ENCODE measurements at regions not wholly inside any gene's neighbourhood (a gene's known extent, or its start where the extent isn't known, plus 50 kb on each side); places are given as distances from the start of the nearest gene placed in this dataset.

GRCh38 chr11:69546735-69547370 is 65.4 kb downstream of the LINC01488 start:
- Histone ChIP-seq H2BK120ac (ENCODE audit: low read depth, low read length, poor library complexity, severe bottlenecking) (no peak overlapping the region), H2AFZ (ENCODE audit: low read length) (no peak overlapping the region), H3K4me1 (ENCODE audit: insufficient read depth, low read length) (no peaks in the 10 kb centered on the region), H3K23me2 (ENCODE audit: insufficient read length, low read depth, low read length, poor library complexity, severe bottlenecking) (no peaks in the 10 kb centered on the region), H3K9me3 (ENCODE audit: control insufficient read depth, low read depth, low read length) (no peaks in the 10 kb centered on the region), H3K79me1 (ENCODE audit: insufficient read depth, low read depth, low read length, poor library complexity, severe bottlenecking) (no peaks in the 10 kb centered on the region), H3K27me3 (ENCODE audit: insufficient read depth, low read length) (no peaks in the 10 kb centered on the region), H2BK20ac (ENCODE audit: low read depth, low read length, poor library complexity, severe bottlenecking) (no peak overlapping the region), H3K56ac (ENCODE audit: insufficient read length, low read depth, low read length) (no peak overlapping the region), H3K23ac (ENCODE audit: insufficient read length, low read depth, low read length) (no peak overlapping the region), H2BK15ac (ENCODE audit: low read depth, low read length) (no peak overlapping the region), H4K20me1 (ENCODE audit: control insufficient read depth, insufficient read depth, insufficient read length) (no peaks in the 10 kb centered on the region), H4K91ac (ENCODE audit: insufficient read length, low read depth, low read length) (no peak overlapping the region), H4K8ac (replicated peaks; ENCODE audit: insufficient read length, low read depth, low read length) (no peak overlapping the region), H3T11ph (ENCODE audit: low read length) (no peak overlapping the region), H2BK12ac (ENCODE audit: insufficient read length, low read depth, low read length) (no peak overlapping the region), H3K14ac (ENCODE audit: insufficient read depth, low read length) (no peak overlapping the region), H3K18ac (ENCODE audit: insufficient read length, low read depth, low read length) (no peak overlapping the region), H3K4ac (ENCODE audit: low read depth, low read length) (no peak overlapping the region), H3K79me2 (ENCODE audit: insufficient read depth, low read length) (no peaks in the 10 kb centered on the region), H3K27ac (ENCODE audit: insufficient read length, low read depth, low read length) (no peak overlapping the region), H3K9ac (ENCODE audit: extremely low read depth, insufficient read length, low read length) (no peak overlapping the region), H4K5ac (ENCODE audit: insufficient read length, low read depth, low read length) (no peak overlapping the region), H3K4me2 (ENCODE audit: insufficient read depth, insufficient read length, low read length) (no peak overlapping the region), H2BK5ac (ENCODE audit: insufficient read length, low read length) (no peak overlapping the region), H2AK5ac (ENCODE audit: insufficient read length, low read length) (no peak overlapping the region)
- Mint-ChIP-seq H3K36me3 (ENCODE audit: insufficient read depth in 1 of 3, low read depth in 3 of 3) (peaks cover 7 to 13% (median 8%) of the 10 kb centered on the region in 3 experiments), H3K27me3 (ENCODE audit: low read depth) (peaks cover 14% of the 10 kb centered on the region), H3K4me1 (peaks cover 0 to 3% of the 10 kb centered on the region in 2 experiments; a peak in 2 of 4 replicates), H3K27ac (no peak overlapping the region), H3K9me3 (peaks cover 18 to 19% of the 10 kb centered on the region in 2 experiments), H3K4me3 (no peak overlapping the region)
- TF ChIP-seq CTCF (conservative IDR thresholded peaks at IDR 0.05), result no peak
- no CpG with 5 or more reads among the region's 16 CpGs for WGBS (ENCODE audit: extremely low coverage, insufficient read length, low lambda C conversion rate)
- DNase-seq, result no peak

All from H9 (cell line).